Tibial nerve (tissue), 4 donors: ENCODE measurements at regions not wholly inside any gene's neighbourhood (a gene's known extent, or its start where the extent isn't known, plus 50 kb on each side); places are given as distances from the start of the nearest gene placed in this dataset.

ENCODE experiments used
- EP300 ChIP-seq, 2 donors: sonication (generic); formaldehyde crosslinking; IDR thresholded peaks; one replicate each; pipeline ENCODE4 v1.6.1; 2017; ENCODE audit warnings: antibody characterized with exemption in 2 of 2, mild to moderate bottlenecking in 1 of 2
- POLR2A ChIP-seq, 2 donors: fragments of 450-650 bp; IDR thresholded peaks; one replicate each; pipeline ENCODE4 v1.6.1; 2017; ENCODE audit warnings: antibody characterized with exemption in 2 of 2, mild to moderate bottlenecking in 2 of 2, moderate library complexity in 2 of 2
- TF ChIP-seq, protein P1 (sequence below), 5 experiments: fragments of 200-600 bp in 3 of 5; fragments of 450-650 bp in 2 of 5; sonication (generic) in 3 of 5; IDR thresholded peaks; one replicate each; pipeline ENCODE4 v1.5.1; 2016 to 2019; ENCODE audit warnings: antibody characterized with exemption in 5 of 5, mild to moderate bottlenecking in 3 of 5, moderate library complexity in 2 of 5

DNA sequence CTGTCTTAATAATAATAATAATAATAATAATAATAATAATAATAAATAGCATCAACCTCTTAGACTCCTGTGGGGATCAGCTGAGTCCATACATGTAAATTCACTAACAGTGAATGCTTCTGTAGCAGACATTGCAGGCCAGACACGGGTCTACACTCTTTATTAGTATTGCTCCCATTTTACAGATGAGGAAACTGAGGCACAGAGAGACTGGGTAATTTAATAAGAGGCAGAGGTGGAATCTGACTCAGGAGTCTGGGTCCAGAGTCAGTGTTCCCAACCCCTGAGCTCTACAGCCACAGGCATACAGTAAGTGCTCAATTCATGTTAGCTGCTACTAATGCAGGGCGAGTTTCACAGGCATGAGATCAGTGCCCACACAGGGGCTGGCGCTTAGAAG, 123.2 kb upstream of the MAP1LC3B2 start:
- TF ChIP-seq EP300 (IDR thresholded peaks at IDR 0.05) (no peak), POLR2A (IDR thresholded peaks at IDR 0.05) (no peak)
- TF ChIP-seq, protein P1, sequence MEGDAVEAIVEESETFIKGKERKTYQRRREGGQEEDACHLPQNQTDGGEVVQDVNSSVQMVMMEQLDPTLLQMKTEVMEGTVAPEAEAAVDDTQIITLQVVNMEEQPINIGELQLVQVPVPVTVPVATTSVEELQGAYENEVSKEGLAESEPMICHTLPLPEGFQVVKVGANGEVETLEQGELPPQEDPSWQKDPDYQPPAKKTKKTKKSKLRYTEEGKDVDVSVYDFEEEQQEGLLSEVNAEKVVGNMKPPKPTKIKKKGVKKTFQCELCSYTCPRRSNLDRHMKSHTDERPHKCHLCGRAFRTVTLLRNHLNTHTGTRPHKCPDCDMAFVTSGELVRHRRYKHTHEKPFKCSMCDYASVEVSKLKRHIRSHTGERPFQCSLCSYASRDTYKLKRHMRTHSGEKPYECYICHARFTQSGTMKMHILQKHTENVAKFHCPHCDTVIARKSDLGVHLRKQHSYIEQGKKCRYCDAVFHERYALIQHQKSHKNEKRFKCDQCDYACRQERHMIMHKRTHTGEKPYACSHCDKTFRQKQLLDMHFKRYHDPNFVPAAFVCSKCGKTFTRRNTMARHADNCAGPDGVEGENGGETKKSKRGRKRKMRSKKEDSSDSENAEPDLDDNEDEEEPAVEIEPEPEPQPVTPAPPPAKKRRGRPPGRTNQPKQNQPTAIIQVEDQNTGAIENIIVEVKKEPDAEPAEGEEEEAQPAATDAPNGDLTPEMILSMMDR (IDR thresholded peaks at IDR 0.05): no peak
